ENCODE measurements at regions not wholly inside any gene's neighbourhood (a gene's known extent, or its start where the extent isn't known, plus 50 kb on each side); places are given as distances from the start of the nearest gene placed in this dataset.

GRCh38 chr2:67462738-67463496, 65.8 kb downstream of the ETAA1 start:
- no peak for DNase-seq (ENCODE audit: extremely low read depth in 1 of 2, low read depth in 1 of 2)

GRCh38 chr2:67463810-67464209, 66.7 kb downstream of the ETAA1 start:
- no peak for DNase-seq (ENCODE audit: extremely low read depth in 1 of 2, low read depth in 1 of 2)

- no peak for DNase-seq (ENCODE audit: extremely low read depth in 1 of 2, low read depth in 1 of 2)
Measured at GRCh38 chr2:67465623-67466022, 68.5 kb downstream of the ETAA1 start.

- no peak for DNase-seq (ENCODE audit: extremely low read depth in 1 of 2, low read depth in 1 of 2)
Measured at GRCh38 chr2:67466734-67467133, 69.6 kb downstream of the ETAA1 start.

GRCh38 chr2:67471681-67472080, 74.5 kb downstream of the ETAA1 start:
- no peak for DNase-seq (ENCODE audit: extremely low read depth in 1 of 2, low read depth in 1 of 2)

- no peak for DNase-seq (ENCODE audit: extremely low read depth in 1 of 2, low read depth in 1 of 2)
Measured at GRCh38 chr2:67476809-67477790, 80.0 kb downstream of the ETAA1 start.

- no peak for DNase-seq (ENCODE audit: extremely low read depth in 1 of 2, low read depth in 1 of 2)
Measured at GRCh38 chr2:67479261-67479660, 82.1 kb downstream of the ETAA1 start.

GRCh38 chr2:67485431-67485830, 88.3 kb downstream of the ETAA1 start:
- no peak for DNase-seq (ENCODE audit: extremely low read depth in 1 of 2, low read depth in 1 of 2)

- no peak for DNase-seq (ENCODE audit: extremely low read depth in 1 of 2, low read depth in 1 of 2)
Measured at GRCh38 chr2:67486041-67486796, 89.1 kb downstream of the ETAA1 start.

- no peak for DNase-seq (ENCODE audit: extremely low read depth in 1 of 2, low read depth in 1 of 2)
Measured at GRCh38 chr2:67487993-67488392, 90.9 kb downstream of the ETAA1 start.

- DNase-seq (ENCODE audit: extremely low read depth in 1 of 2, low read depth in 1 of 2) = no peak
Measured at GRCh38 chr2:67489396-67489795, 92.3 kb downstream of the ETAA1 start.

GRCh38 chr2:67498931-67499330, 101.8 kb downstream of the ETAA1 start:
- DNase-seq (ENCODE audit: extremely low read depth in 1 of 2, low read depth in 1 of 2) = no peak

- no peak for DNase-seq (ENCODE audit: extremely low read depth in 1 of 2, low read depth in 1 of 2)
Measured at GRCh38 chr2:67499989-67500388, 102.9 kb downstream of the ETAA1 start.

- DNase-seq (ENCODE audit: extremely low read depth in 1 of 2, low read depth in 1 of 2) = no peak
Measured at GRCh38 chr2:67500541-67500940, 103.4 kb downstream of the ETAA1 start.

GRCh38 chr2:67502346-67503065, 105.4 kb downstream of the ETAA1 start:
- DNase-seq (ENCODE audit: extremely low read depth in 1 of 2, low read depth in 1 of 2) = no peak

- DNase-seq (ENCODE audit: extremely low read depth in 1 of 2, low read depth in 1 of 2) = no peak
Measured at GRCh38 chr2:67503066-67503795, 106.1 kb downstream of the ETAA1 start.

- DNase-seq (ENCODE audit: extremely low read depth in 1 of 2, low read depth in 1 of 2) = no peak
Measured at GRCh38 chr2:67510745-67511144, 113.6 kb downstream of the ETAA1 start.

- no peak for DNase-seq (ENCODE audit: extremely low read depth in 1 of 2, low read depth in 1 of 2)
Measured at GRCh38 chr2:67514515-67514914, 117.4 kb downstream of the ETAA1 start.

- DNase-seq (ENCODE audit: extremely low read depth in 1 of 2, low read depth in 1 of 2) = no peak
Measured at GRCh38 chr2:67515056-67515455, 117.9 kb downstream of the ETAA1 start.

GRCh38 chr2:67515538-67515937, 118.4 kb downstream of the ETAA1 start:
- DNase-seq (ENCODE audit: extremely low read depth in 1 of 2, low read depth in 1 of 2) = no peak
